Endothelial cell of umbilical vein (primary cell): ENCODE measurements at regions not wholly inside any gene's neighbourhood (a gene's known extent, or its start where the extent isn't known, plus 50 kb on each side); places are given as distances from the start of the nearest gene placed in this dataset.

Experiments
- BruUV-seq: library from RNA; stranded (reverse); fragments of 400-500 nt; replicated peaks from 2 replicates; lab custom pipeline; 2021; lab: Mats Ljungman, UMichigan
- CTCF ChIA-PET: fragments of 300-600, 350-600 bp; sonication (Branson Sonifier 250); formaldehyde crosslinking; loops from one replicate; lab custom pipeline; 2021; ENCODE audit warnings: antibody characterized with exemption, inconsistent platforms; lab: Charles Lee
- POLR2A ChIA-PET: fragments of 300-600, 350-600 bp; sonication (Branson Sonifier 250); formaldehyde crosslinking; loops from one replicate; lab custom pipeline; 2021; ENCODE audit warnings: antibody characterized with exemption, inconsistent platforms; lab: Charles Lee
- DNase-seq: peaks from one replicate; pipeline ENCODE4 v3.0.0-alpha.2; 2011; ENCODE audit warnings: low read depth, low spot score
- FAIRE-seq: peaks from 2 replicates; lab custom pipeline; 2011; peaks lifted over from hg19 to GRCh38; lab: Jason Lieb, UNC
- H2AFZ ChIP-seq: 2 replicates; pipeline ENCODE4 v1.6.0; 2012; ENCODE audit warnings: low read depth, low read length, control low read depth, inconsistent platforms
- H3K27ac ChIP-seq: 2 replicates; pipeline ENCODE4 v1.5.1; 2011; ENCODE audit warnings: low read depth, mild to moderate bottlenecking, control low read depth, low read length, moderate library complexity; ENCODE audit not compliant: insufficient read depth
- H3K27me3 ChIP-seq, 2 experiments: 2 replicates each; pipeline versions ENCODE4 v1.6.0 to v1.6.1; 2011; ENCODE audit warnings: low read length in 2 of 2, mixed read lengths in 1 of 2; ENCODE audit not compliant: control insufficient read depth in 2 of 2, insufficient read depth in 2 of 2
- H3K36me3 ChIP-seq, 2 experiments: 2 replicates in 1 of 2; 3 replicates in 1 of 2; pipeline ENCODE4 v1.5.1; 2011; ENCODE audit warnings: low read length in 2 of 2, mild to moderate bottlenecking in 1 of 2, moderate library complexity in 1 of 2; ENCODE audit not compliant: control insufficient read depth in 2 of 2, insufficient read depth in 2 of 2; ENCODE audit errors: extremely low read depth in 1 of 2
- H3K4me1 ChIP-seq: 3 replicates; pipeline ENCODE4 v1.5.1; 2011; ENCODE audit warnings: mild to moderate bottlenecking, low read length; ENCODE audit not compliant: control insufficient read depth, insufficient read depth; ENCODE audit errors: extremely low read depth
- H3K4me2 ChIP-seq: 2 replicates; pipeline ENCODE4 v1.6.1; 2011; ENCODE audit warnings: low read length, control low read depth, mixed read lengths; ENCODE audit not compliant: insufficient read depth
- H3K4me3 ChIP-seq, 3 experiments: fragments of 200-600 bp in 1 of 3; sonication (generic), shearing (Covaris generic) in 1 of 3; replicated peaks in 1 of 3; 2 replicates each; pipeline ENCODE4 v1.5.1; 2011 to 2016; ENCODE audit warnings: control low read depth in 3 of 3, low read length in 3 of 3, mild to moderate bottlenecking in 2 of 3, inconsistent platforms in 1 of 3, low read depth in 1 of 3, moderate library complexity in 1 of 3; ENCODE audit not compliant: insufficient read depth in 1 of 3
- H3K79me2 ChIP-seq: 2 replicates; pipeline ENCODE4 v1.6.0; 2012; ENCODE audit warnings: low read length, inconsistent platforms; ENCODE audit not compliant: control insufficient read depth, insufficient read depth
- H3K9ac ChIP-seq: replicated peaks from 2 replicates; pipeline ENCODE3; 2011; ENCODE audit warnings: low read length, control low read depth; ENCODE audit not compliant: insufficient read depth; ENCODE audit errors: extremely low read depth
- H3K9me1 ChIP-seq: replicated peaks from 3 replicates; pipeline ENCODE4 v1.6.0; 2011; ENCODE audit warnings: mild to moderate bottlenecking, low read length; ENCODE audit not compliant: control insufficient read depth, insufficient read depth; ENCODE audit errors: extremely low read depth
- H3K9me3 ChIP-seq: replicated peaks from 2 replicates; pipeline ENCODE4 v1.5.1; 2012; ENCODE audit warnings: low read length, inconsistent platforms; ENCODE audit not compliant: control insufficient read depth, insufficient read depth
- H4K20me1 ChIP-seq: replicated peaks from 2 replicates; pipeline ENCODE3; 2011; ENCODE audit warnings: mild to moderate bottlenecking, low read length; ENCODE audit not compliant: control insufficient read depth, insufficient read depth; ENCODE audit errors: extremely low read depth
- EZH2 ChIP-seq: IDR thresholded peaks from 2 replicates; pipeline ENCODE4 v1.6.1; 2012; ENCODE audit warnings: borderline replicate concordance, low read depth, mild to moderate bottlenecking, moderate library complexity, low read length, inconsistent platforms; ENCODE audit not compliant: severe bottlenecking
- FOS ChIP-seq: IDR thresholded peaks from 2 replicates; pipeline ENCODE4 v1.6.1; 2011; ENCODE audit warnings: mild to moderate bottlenecking, low read length, moderate library complexity, borderline replicate concordance; ENCODE audit not compliant: insufficient read depth
- GATA2 ChIP-seq: IDR thresholded peaks from 2 replicates; pipeline ENCODE4 v1.7.0; 2011; ENCODE audit warnings: low read depth, mild to moderate bottlenecking, moderate library complexity, mixed read lengths, low read length; ENCODE audit not compliant: insufficient read length, insufficient read depth
- JUN ChIP-seq: IDR thresholded peaks from 2 replicates; pipeline ENCODE4 v1.6.1; 2011; ENCODE audit warnings: borderline replicate concordance, low read depth; ENCODE audit not compliant: insufficient read length, insufficient read depth
- MYC ChIP-seq: IDR thresholded peaks from one replicate; pipeline ENCODE4 v1.6.1; 2011; ENCODE audit warnings: mild to moderate bottlenecking, low read depth, low read length
- POLR2A ChIP-seq: IDR thresholded peaks from 2 replicates; pipeline ENCODE4 v1.6.1; 2012; ENCODE audit warnings: low read depth, mild to moderate bottlenecking, control low read depth, low read length
- POLR2AphosphoS5 ChIP-seq: IDR thresholded peaks from 2 replicates; pipeline ENCODE4 v1.6.1; 2012; ENCODE audit warnings: low read depth, mild to moderate bottlenecking, control low read depth, low read length, moderate library complexity; ENCODE audit not compliant: insufficient read depth
- dilution Hi-C: fragments of 300-500 bp; cut with MboI; formaldehyde crosslinking; loops from one replicate; pipeline ENCODE4 v1.15.0; 2019; ENCODE audit warnings: low sequenced_read_pairs; ENCODE audit not compliant: extremely low pct_ligation_motif_present
- intact Hi-C: fragments of 100-400 bp; cut with micrococcal nuclease; formaldehyde crosslinking; loops from one replicate; pipeline ENCODE4 v1.10.0; 2022
- TF ChIP-seq, protein P1 (sequence below), 2 donors: IDR thresholded peaks; 1 replicate in 1 of 2; 2 replicates in 1 of 2; pipeline ENCODE4 v1.5.1; 2011; ENCODE audit warnings: low read length in 2 of 2, mild to moderate bottlenecking in 2 of 2, moderate library complexity in 2 of 2, control low read depth in 1 of 2, inconsistent platforms in 1 of 2, low read depth in 1 of 2; ENCODE audit not compliant: insufficient read depth in 1 of 2; ENCODE audit errors: extremely low read depth in 1 of 2
- TF ChIP-seq, protein P2 (sequence below): IDR thresholded peaks from 2 replicates; pipeline ENCODE4 v1.6.1; 2011; ENCODE audit not compliant: insufficient read depth, insufficient read length

DNA sequence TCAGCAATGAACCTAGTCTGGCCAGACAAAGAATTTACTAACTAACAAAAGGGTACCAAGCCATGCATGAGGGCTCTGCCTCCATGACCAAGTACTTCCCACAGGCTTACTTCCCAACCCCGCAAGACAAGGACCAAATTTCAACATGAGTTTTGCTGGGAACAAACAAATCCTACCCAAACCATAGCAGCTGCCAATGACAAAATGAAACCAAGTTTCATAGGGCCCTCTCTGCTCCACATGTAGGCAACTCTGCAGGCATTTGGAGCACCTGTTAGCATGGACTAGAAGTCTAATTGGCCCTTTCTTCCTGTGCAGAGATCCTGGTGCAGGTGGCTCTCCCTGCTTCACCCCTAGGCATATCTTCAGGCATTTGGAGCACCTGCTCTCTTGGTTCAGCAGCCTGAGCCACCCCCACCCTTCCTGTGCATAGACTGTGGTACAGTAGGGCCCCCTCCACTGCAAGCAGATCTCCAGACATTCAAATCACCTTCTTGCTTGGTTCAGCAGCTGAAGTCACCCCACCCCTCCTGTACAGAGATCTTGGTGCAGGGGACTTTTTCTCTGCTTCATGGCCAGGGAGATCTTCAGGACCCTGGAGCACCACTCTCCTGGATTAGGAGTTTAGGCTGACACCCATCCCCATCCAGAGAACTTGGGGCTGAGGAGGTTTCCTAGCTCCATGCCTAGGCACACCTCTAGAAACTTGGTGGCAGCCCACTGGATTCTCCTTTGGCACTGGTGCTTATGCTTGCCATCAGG lies 308.7 kb downstream of the RPAP3 start:
- no peak for DNase-seq
- TF ChIP-seq POLR2AphosphoS5 (no peak), POLR2A (no peak), GATA2 (no peak), FOS (no peak), EZH2 (no peak), MYC (no peak), JUN (no peak)
- TF ChIP-seq, protein P1, sequence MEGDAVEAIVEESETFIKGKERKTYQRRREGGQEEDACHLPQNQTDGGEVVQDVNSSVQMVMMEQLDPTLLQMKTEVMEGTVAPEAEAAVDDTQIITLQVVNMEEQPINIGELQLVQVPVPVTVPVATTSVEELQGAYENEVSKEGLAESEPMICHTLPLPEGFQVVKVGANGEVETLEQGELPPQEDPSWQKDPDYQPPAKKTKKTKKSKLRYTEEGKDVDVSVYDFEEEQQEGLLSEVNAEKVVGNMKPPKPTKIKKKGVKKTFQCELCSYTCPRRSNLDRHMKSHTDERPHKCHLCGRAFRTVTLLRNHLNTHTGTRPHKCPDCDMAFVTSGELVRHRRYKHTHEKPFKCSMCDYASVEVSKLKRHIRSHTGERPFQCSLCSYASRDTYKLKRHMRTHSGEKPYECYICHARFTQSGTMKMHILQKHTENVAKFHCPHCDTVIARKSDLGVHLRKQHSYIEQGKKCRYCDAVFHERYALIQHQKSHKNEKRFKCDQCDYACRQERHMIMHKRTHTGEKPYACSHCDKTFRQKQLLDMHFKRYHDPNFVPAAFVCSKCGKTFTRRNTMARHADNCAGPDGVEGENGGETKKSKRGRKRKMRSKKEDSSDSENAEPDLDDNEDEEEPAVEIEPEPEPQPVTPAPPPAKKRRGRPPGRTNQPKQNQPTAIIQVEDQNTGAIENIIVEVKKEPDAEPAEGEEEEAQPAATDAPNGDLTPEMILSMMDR (IDR thresholded peaks at IDR 0.05; ENCODE audit: extremely low read depth in 1 of 2, insufficient read depth in 1 of 2, low read depth in 1 of 2, low read length in 2 of 2): no peak
- TF ChIP-seq, protein P2, sequence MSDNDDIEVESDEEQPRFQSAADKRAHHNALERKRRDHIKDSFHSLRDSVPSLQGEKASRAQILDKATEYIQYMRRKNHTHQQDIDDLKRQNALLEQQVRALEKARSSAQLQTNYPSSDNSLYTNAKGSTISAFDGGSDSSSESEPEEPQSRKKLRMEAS: no peak
- Histone ChIP-seq H3K27ac (no peak overlapping the region), H3K27me3 (no peaks in the 10 kb centered on the region), H3K4me2 (no peak overlapping the region), H4K20me1 (no peaks in the 10 kb centered on the region), H2AFZ (peak overlapping the region; percentile 23), H3K9me1 (no peaks in the 10 kb centered on the region), H3K4me3 (no peak overlapping the region), H3K9me3 (no peaks in the 10 kb centered on the region), H3K9ac (no peak overlapping the region), H3K36me3 (no peaks in the 10 kb centered on the region), H3K79me2 (no peaks in the 10 kb centered on the region), H3K4me1 (peaks cover 16% of the 10 kb centered on the region)
- POLR2A ChIA-PET: interaction anchor here (0.6 kb wide), 2 partner anchors 312 to 365 kb away, joined by 3 read pairs; no protein-coding TSS in a partner anchor
- dilution Hi-C loops: no loop called here
- intact Hi-C loops: loop anchor here (1.0 to 10.0 kb wide), 4 partner anchors 89 to 365 kb away; no protein-coding TSS in a partner anchor
- CTCF ChIA-PET: interaction anchor here (0.5 to 8.2 kb wide), 93 partner anchors 10 to 1327 kb away, joined by 3 to 306 read pairs (median 4); partner anchors contain the start of genes AMIGO2 and PCED1B
- FAIRE-seq: no peak
- no TSS peak for BruUV-seq
